C4-2B (cell line): ENCODE measurements at regions not wholly inside any gene's neighbourhood (a gene's known extent, or its start where the extent isn't known, plus 50 kb on each side); places are given as distances from the start of the nearest gene placed in this dataset.

Experiments used
- CTCF ChIP-seq: fragments of 450-650 bp; conservative IDR thresholded peaks from 2 replicates; pipeline ENCODE4 v1.5.1; 2017; ENCODE audit warnings: mild to moderate bottlenecking
- ZFX ChIP-seq: fragments of 450-650 bp; IDR thresholded peaks from 2 replicates; pipeline ENCODE4 v1.6.1; 2017

GRCh38 chr11:116687458-116688201 is 85.2 kb downstream of the BUD13 start:
- no peak for TF ChIP-seq CTCF
- no peak for TF ChIP-seq ZFX
